GM21367 (cell line): ENCODE measurements at regions not wholly inside any gene's neighbourhood (a gene's known extent, or its start where the extent isn't known, plus 50 kb on each side); places are given as distances from the start of the nearest gene placed in this dataset.

Experiments used
- ATAC-seq: cut with Tn5 transposase; IDR thresholded peaks from one replicate; pipeline ENCODE4 v1.9.1; 2021; ENCODE audit not compliant: unreplicated experiment

GRCh38 chr18:46340716-46341115 is 236.5 kb downstream of the HAUS1 start:
- no peak for ATAC-seq

GRCh38 chr18:46341986-46342525 is 237.9 kb downstream of the HAUS1 start:
- no peak for ATAC-seq

DNA sequence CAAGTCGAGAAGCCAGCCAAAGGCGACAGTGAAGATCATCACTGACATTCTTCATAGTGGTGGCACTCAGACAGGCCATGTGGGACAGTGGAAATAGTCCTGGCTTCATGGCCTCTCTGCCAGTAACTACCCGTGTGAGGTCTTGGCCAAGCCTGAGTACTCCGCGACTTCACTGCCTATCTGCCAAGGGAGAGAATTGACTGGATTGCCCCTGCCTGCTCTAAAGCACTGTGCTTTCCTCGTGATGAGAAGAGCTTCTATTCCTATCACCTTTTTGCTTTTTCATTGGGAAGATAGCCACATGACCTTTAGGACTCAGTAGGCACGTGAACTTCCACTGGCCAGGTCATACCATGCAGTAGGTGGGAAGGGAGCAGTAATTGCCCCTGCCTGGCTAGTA is 239.3 kb downstream of the HAUS1 start:
- ATAC-seq = no peak

- peak; percentile 77 for ATAC-seq
Measured at GRCh38 chr18:46343931-46344372, 239.8 kb downstream of the HAUS1 start.

- no peak for ATAC-seq
Measured at GRCh38 chr18:46344416-46345180, 240.4 kb downstream of the HAUS1 start.

DNA sequence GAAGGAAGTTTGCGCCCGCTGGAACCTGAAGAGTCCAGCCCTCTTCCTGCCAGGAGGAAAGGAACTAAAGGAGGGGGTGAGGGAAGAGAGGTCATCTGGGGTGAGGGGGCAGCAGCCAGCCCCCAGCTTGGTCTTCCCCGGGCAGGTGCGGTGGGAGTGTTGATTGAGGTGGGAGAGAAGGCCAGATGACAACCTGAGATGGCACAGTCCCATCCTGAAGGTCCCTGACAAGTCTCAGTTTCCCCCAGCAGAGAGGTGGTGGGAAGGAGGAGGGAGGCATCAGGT is 240.9 kb downstream of the HAUS1 start:
- ATAC-seq = no peak

- ATAC-seq = no peak
Measured at GRCh38 chr18:46346213-46346612, 242.0 kb downstream of the HAUS1 start.

DNA sequence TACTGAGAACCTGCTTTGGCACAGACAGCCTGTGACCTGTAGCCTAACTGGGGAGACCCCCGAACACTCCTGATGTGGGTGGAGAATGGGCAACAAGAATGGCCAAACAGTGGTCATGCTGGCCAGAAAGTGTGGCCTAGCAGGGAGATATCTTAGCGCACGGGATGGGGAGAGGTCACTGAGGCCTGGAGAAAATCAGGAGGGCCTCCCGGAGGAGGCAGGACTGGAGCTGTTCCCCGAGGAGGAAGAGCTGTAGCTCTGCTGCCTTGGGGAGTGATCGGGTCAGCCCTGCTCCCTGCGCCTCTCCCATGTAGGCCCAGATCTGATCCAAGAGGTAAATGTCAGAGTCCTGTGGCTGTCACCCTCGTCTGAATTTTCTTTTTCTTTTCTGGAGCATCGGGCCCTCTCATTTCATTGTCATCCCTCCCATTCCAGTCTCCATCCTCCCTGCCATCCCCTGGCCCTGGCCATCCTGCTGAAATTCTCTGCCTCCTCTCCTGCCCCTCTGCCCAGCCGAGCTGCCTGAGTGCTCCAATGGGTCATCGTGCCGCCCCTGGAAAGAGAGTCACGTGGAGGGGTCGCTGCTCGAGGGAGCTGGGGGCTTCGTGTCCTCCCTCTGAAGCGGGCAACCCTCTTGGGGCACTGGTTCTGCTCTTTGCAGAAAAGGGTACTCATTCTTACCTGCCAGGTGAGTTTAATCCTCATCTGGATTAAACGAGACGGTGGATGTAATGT is 242.9 kb downstream of the HAUS1 start:
- no peak for ATAC-seq

DNA sequence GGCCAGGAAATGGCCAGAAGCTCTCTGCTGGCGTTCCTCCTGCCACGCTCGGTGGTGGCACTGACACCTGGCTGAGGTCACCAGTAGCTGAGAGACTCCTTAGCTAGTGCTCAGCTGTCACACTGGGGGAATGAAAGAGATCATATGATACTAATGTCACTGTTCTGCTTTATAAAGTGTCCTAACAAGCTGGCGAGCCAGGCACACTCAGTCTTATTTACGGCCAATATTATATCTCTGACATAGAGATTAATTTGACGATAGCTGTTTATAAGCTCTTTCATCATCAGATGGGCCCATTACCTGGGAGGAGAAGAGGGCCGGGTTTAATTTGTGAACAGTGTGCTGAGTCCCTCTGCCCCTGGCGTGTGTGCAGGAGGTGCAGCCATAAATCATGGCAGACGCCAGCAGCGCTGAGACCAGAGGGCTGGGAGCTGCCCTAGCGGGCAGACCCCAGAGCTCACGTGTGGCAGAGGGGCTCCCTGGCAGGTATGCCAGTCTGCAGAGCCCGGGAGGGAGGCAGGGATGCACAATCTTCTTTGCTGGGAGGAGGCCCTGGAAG is 246.5 kb downstream of the HAUS1 start:
- ATAC-seq = no peak

DNA sequence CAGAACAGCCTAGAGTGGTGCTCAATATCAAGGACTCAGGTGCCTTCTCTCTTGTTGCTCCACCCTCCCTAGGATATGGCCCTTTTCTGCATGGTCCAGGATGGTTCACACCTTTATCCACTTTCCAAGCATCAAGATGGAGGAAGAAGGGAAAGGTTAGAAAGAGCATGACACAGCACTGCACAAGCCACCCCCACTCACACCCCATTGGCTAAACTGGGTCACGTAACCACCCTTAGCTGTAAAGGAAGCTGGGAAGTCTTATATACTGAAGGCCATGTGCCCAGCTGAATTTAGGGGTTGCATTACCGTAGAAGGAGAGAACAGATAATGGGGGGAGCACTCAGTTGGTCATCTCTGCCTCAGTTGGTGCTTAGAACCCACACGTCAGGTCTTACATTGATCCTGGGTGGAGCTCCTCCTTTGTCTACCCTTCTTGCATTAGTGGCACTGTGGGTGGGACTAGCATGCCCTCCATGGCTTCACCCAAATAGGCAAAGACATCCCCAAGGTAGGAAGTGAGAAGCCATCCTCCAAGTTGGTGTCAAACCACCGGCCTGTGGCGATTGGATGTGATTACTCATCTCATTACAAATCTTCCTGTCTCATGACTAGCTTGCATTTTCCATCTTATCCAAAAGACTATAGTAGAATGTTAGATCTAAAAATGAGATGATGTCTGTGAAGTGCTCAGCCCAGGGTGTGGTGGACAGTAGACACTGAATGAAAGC is 248.5 kb downstream of the HAUS1 start:
- ATAC-seq = no peak

DNA sequence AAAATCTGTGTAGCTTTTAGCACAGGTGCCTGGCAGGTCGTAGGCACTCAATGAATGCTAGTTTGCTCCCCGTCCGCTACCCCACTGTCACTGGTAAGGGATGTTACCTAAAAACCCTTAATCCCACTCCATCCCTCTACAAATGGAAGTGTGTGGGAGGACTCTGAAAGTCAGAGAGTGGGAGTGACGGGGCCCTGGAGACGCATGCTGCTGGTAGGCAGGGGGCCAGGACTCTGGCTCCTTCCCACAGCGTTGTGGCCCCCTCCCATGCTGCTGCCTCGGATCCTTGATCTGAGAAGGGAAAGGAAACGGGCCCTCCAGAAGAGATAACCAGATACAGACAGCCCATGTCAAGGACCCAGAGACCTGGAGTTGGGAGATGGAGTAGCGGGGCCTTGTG is 249.3 kb downstream of the HAUS1 start:
- no peak for ATAC-seq

DNA sequence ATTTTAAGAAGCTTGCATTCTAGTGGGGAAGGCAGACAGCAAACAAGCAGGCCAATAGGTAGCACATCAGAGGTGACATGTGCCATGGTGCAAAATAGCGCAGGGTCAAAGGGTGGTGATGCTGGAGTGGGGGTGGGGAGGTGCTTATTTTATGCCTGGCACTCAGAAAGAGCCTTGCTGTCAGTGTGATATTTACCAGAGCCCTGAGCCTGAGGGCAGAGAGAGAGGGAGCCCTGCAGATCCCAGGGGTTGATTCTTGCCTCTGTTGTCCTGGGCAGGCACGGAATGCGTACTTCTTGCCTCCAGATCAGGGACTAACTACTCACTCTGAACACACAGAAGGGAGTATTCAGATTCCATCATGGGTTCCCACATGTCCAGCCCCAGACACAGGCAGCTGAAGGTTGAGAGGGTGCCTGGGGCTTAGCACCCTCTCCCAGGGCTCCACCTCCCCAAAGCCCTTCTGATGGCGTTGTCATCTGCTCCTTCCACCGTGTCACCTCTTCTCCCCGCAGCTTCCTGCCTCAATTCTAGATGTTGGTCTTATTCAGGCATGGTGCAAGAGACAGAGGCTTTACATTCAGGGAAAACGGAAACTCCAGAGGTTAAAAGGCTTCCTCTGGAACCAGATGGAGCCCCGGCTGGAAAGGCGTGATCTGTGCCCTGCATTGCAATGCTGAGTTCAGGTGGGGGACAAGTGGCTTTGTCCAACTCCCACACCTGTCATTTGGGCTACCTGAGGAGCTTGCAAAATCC is 252.3 kb downstream of the HAUS1 start:
- no peak for ATAC-seq

DNA sequence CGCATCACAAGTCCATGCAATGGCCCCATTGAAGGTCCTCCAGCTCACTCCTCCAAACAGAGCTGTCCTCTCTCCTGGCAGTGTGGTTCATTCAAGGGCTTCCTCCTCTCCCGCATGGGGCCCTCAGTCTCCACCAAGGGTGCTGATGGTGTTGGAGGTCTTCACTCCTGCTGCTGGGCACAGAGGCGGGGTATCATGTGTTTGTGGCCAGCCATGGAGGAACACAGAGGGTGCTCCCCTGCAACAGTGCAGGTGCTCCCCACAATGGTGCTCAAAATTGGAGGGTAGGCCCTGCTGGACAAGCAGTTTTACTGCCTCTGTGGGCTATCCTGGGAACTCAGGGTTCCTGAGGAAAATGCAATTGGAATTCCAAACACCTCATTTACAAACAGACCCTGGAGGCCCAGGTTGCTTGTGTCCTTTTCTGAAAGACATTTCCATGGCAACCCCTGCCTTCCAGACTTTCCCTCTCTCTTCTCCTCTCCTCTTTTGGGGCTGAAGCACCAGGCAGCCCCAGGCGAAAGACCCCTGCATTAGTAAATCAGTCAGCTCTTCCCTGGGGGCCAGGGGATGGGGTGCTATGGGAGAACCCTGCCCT is 256.0 kb downstream of the HAUS1 start:
- ATAC-seq = no peak

GRCh38 chr18:46360866-46361265 is 256.7 kb downstream of the HAUS1 start:
- no peak for ATAC-seq

DNA sequence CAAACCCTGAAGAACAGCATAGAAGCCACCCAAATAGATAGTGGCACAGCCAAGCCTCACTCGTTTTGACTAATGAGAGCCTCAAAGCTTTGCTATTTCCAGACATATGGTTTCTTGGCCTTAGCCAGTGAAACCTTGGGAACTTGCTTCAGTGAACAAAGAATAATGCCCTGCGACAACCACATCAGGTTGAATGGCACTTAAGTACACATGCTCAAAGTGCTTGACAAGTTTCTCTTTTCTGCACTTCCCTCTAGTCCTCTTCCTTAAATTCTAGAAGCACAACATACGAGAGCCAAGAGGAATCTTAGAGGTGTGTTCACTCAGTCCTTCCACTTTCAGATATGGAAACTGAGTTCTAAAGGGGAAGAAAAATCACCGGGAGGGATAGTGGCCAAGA is 258.3 kb downstream of the HAUS1 start:
- no peak for ATAC-seq

DNA sequence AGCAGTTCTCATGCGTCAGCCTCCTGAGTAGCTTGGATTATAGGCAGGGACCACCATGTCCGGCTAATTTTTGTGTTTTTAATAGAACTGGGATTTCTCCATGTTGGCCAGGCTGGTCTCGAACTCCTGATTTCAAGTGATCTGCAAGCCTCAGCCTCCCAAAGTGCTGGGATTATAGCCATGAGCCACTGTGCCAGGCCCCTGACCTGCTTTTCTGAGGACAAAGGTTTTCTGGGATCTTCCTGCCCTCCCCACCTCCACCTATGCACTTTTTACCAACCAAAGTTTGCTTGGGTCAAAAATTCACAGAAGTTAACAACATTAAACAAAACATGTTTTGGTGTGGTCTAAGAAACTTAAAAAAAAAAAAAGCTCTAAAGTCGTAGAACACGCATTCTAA is 259.9 kb downstream of the HAUS1 start:
- ATAC-seq = no peak

DNA sequence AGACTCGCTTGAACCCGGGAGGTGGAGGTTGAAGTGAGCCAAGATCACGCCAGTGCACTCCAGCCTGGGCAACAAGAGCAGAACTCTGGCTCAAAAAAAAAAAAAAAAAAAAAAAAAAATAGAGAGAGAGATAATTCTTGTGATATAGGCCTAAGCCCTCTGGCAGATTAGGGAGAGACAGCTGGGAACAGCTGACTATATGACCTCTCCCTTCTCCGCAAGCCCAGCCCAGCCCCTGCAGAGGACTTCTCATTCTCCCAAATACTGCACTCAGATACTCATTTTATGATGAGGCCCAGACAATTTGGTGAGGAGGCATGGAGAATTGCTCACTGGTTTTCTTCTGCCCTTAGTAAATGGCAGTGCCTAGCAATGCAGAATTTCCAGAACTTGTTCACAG is 262.0 kb downstream of the HAUS1 start:
- no peak for ATAC-seq

DNA sequence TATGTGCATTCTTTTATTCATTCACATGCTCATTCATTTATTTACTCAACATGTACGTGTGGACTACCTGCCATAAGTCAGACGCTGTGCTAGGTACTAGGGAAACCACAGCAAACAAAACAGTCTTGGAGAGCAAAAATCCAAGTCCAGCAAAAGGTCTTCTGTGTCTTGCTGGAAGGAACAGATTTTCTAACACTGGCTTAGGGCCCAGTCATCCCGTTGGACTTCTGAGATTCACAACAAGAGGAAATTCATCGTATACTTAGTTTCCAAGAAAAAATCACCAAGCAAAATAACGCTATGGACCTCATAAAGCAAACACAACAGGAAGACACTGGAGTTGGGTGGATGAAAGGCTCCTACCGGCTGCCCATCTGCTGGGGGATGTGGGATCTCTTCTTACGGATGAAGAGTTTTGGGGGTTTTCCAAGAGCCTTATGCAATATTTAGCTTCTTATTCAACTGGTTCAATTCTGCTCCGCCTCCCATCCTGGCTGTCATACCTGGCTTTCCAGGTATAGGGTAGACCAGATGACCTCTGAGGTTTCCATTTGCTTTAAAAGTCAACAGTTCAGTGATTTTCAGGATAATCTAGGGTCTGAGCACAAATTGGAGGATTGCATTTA is 262.7 kb downstream of the HAUS1 start:
- no peak for ATAC-seq

DNA sequence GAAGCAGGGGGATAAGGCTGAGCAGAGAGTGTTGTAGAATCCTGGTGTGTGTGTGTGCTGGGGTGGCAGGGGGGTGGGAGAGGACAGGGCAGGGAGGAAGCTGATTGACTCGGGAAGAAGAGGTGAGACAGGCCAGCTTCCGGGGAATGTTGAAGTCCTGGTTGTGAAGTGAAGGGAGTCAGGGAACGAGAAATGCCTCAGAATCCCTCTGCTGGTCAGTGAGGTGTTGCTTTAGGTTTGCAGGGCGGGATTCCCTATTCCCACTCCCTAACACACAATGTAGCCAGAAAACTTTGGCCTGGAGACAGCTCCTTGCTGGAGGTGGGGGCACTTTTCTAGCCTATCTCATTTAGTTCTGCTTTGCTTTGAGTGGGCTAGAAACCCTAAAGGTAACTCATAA is 265.1 kb downstream of the HAUS1 start:
- ATAC-seq = no peak

GRCh38 chr18:46370898-46371297 is 266.7 kb downstream of the HAUS1 start:
- no peak for ATAC-seq
